ENCODE measurements at regions not wholly inside any gene's neighbourhood (a gene's known extent, or its start where the extent isn't known, plus 50 kb on each side); places are given as distances from the start of the nearest gene placed in this dataset.

- H3K36me3 Mint-ChIP-seq (ENCODE audit: insufficient read depth, unreplicated experiment), result no peaks in the 10 kb centered on the region
- no peaks in the 10 kb centered on the region for H3K27me3 Mint-ChIP-seq (ENCODE audit: insufficient read depth, unreplicated experiment)
- H3K4me1 Mint-ChIP-seq (ENCODE audit: insufficient read depth, unreplicated experiment), result no peaks in the 10 kb centered on the region
- H3K9me3 Mint-ChIP-seq (ENCODE audit: unreplicated experiment), result peaks cover 7% of the 10 kb centered on the region
- ChIA-PET POLR2A (no interaction called here), CTCF (interaction anchor here (2.4 kb wide), 1 partner anchor 30 kb away, joined by 9 read pairs; no protein-coding TSS in a partner anchor)
- no peak for DNase-seq (ENCODE audit: unreplicated experiment)
- TF ChIP-seq CTCF (IDR thresholded peaks at IDR 0.05; ENCODE audit: unreplicated experiment), result no peak
- no peak overlapping the region for H3K4me3 Mint-ChIP-seq (ENCODE audit: unreplicated experiment)
- no peak overlapping the region for H3K27ac Mint-ChIP-seq (ENCODE audit: low read depth, unreplicated experiment)
- no TSS peak for BruUV-seq (replicated peaks)
- intact Hi-C loops (cut with micrococcal nuclease), result no loop called here
Observed at GRCh38 chr10:52673468-52673867, 99.1 kb downstream of the MBL2 start.

GRCh38 chr10:52674474-52674873 lies 98.1 kb downstream of the MBL2 start:
- no peak overlapping the region for H3K27ac Mint-ChIP-seq (ENCODE audit: low read depth, unreplicated experiment)
- ChIA-PET CTCF (interaction anchor here (0.6 to 3.8 kb wide), 3 partner anchors 30 to 162 kb away, joined by 4 to 22 read pairs (median 9); no protein-coding TSS in a partner anchor), POLR2A (no interaction called here)
- no peak overlapping the region for H3K4me3 Mint-ChIP-seq (ENCODE audit: unreplicated experiment)
- no peaks in the 10 kb centered on the region for H3K27me3 Mint-ChIP-seq (ENCODE audit: insufficient read depth, unreplicated experiment)
- TF ChIP-seq CTCF (IDR thresholded peaks at IDR 0.05; ENCODE audit: unreplicated experiment), result no peak
- intact Hi-C loops (cut with micrococcal nuclease), result no loop called here
- no peak for DNase-seq (ENCODE audit: unreplicated experiment)
- no TSS peak for BruUV-seq (replicated peaks)
- H3K4me1 Mint-ChIP-seq (ENCODE audit: insufficient read depth, unreplicated experiment), result no peaks in the 10 kb centered on the region
- H3K9me3 Mint-ChIP-seq (ENCODE audit: unreplicated experiment), result peaks cover 7% of the 10 kb centered on the region
- no peaks in the 10 kb centered on the region for H3K36me3 Mint-ChIP-seq (ENCODE audit: insufficient read depth, unreplicated experiment)

GRCh38 chr10:52677086-52677485 lies 95.5 kb downstream of the MBL2 start:
- no peaks in the 10 kb centered on the region for H3K27me3 Mint-ChIP-seq (ENCODE audit: insufficient read depth, unreplicated experiment)
- intact Hi-C loops (cut with micrococcal nuclease), result no loop called here
- no peaks in the 10 kb centered on the region for H3K36me3 Mint-ChIP-seq (ENCODE audit: insufficient read depth, unreplicated experiment)
- ChIA-PET POLR2A (interaction anchor here (0.8 kb wide), 1 partner anchor 21 kb away, joined by 5 read pairs; no protein-coding TSS in a partner anchor), CTCF (interaction anchor here (0.6 to 3.8 kb wide), 5 partner anchors 32 to 365 kb away, joined by 3 to 22 read pairs (median 4); no protein-coding TSS in a partner anchor)
- no peak overlapping the region for H3K27ac Mint-ChIP-seq (ENCODE audit: low read depth, unreplicated experiment)
- H3K4me1 Mint-ChIP-seq (ENCODE audit: insufficient read depth, unreplicated experiment), result no peaks in the 10 kb centered on the region
- no peak for TF ChIP-seq CTCF (IDR thresholded peaks at IDR 0.05; ENCODE audit: unreplicated experiment)
- no peak for DNase-seq (ENCODE audit: unreplicated experiment)
- no peak overlapping the region for H3K4me3 Mint-ChIP-seq (ENCODE audit: unreplicated experiment)
- BruUV-seq (replicated peaks), result no TSS peak
- H3K9me3 Mint-ChIP-seq (ENCODE audit: unreplicated experiment), result peaks cover 7% of the 10 kb centered on the region

GRCh38 chr10:52678611-52679010 lies 94.0 kb downstream of the MBL2 start:
- Mint-ChIP-seq H3K4me3 (ENCODE audit: unreplicated experiment) (no peak overlapping the region), H3K27ac (ENCODE audit: low read depth, unreplicated experiment) (no peak overlapping the region), H3K36me3 (ENCODE audit: insufficient read depth, unreplicated experiment) (no peaks in the 10 kb centered on the region), H3K9me3 (ENCODE audit: unreplicated experiment) (peaks cover 7% of the 10 kb centered on the region), H3K27me3 (ENCODE audit: insufficient read depth, unreplicated experiment) (no peaks in the 10 kb centered on the region), H3K4me1 (ENCODE audit: insufficient read depth, unreplicated experiment) (no peaks in the 10 kb centered on the region)
- CTCF ChIA-PET, result interaction anchor here (3.8 kb wide), 1 partner anchor 34 kb away, joined by 22 read pairs; no protein-coding TSS in a partner anchor
- POLR2A ChIA-PET, result no interaction called here
- intact Hi-C loops (cut with micrococcal nuclease), result no loop called here
- TF ChIP-seq CTCF (IDR thresholded peaks at IDR 0.05; ENCODE audit: unreplicated experiment), result no peak
- DNase-seq (ENCODE audit: unreplicated experiment), result no peak
- BruUV-seq (replicated peaks), result no TSS peak

Data from MCF 10A (cell line).